Smooth muscle cell (in vitro differentiated cells): ENCODE measurements at regions not wholly inside any gene's neighbourhood (a gene's known extent, or its start where the extent isn't known, plus 50 kb on each side); places are given as distances from the start of the nearest gene placed in this dataset.

ENCODE experiments used
- DNase-seq: peaks from one replicate; lab custom pipeline; 2025; ENCODE audit not compliant: unreplicated experiment; lab: John Stamatoyannopoulos, UW
- H2AFZ ChIP-seq: fragments of 200-600 bp; sonication (generic); 2 replicates; pipeline ENCODE4 v1.6.0; 2016; ENCODE audit warnings: antibody characterized with exemption, low read depth, mild to moderate bottlenecking
- H3F3A ChIP-seq: fragments of 200-600 bp; sonication (generic); 2 replicates; pipeline ENCODE4 v1.6.0; 2017; ENCODE audit warnings: antibody characterized with exemption, low read depth
- H3K27ac ChIP-seq: fragments of 200-600 bp; sonication (generic); 2 replicates; pipeline ENCODE4 v1.5.1; 2016; ENCODE audit warnings: low read depth, mild to moderate bottlenecking
- H3K27me3 ChIP-seq: fragments of 200-600 bp; sonication (generic); 2 replicates; pipeline ENCODE4 v1.6.1; 2016; ENCODE audit warnings: low read depth, mild to moderate bottlenecking
- H3K36me3 ChIP-seq: fragments of 200-600 bp; sonication (generic); 2 replicates; pipeline ENCODE4 v1.5.1; 2016; ENCODE audit warnings: low read depth
- H3K4me1 ChIP-seq: fragments of 200-600 bp; sonication (generic); 2 replicates; pipeline ENCODE4 v1.5.1; 2016; ENCODE audit warnings: low read depth
- H3K4me2 ChIP-seq: fragments of 200-600 bp; sonication (generic); 2 replicates; pipeline ENCODE4 v1.6.0; 2016; ENCODE audit warnings: mild to moderate bottlenecking
- H3K4me3 ChIP-seq: fragments of 200-600 bp; sonication (generic); 2 replicates; pipeline ENCODE4 v1.5.1; 2016; ENCODE audit warnings: mild to moderate bottlenecking
- H3K79me2 ChIP-seq: fragments of 200-600 bp; sonication (generic); 2 replicates; pipeline ENCODE4 v1.6.0; 2016; ENCODE audit warnings: low read depth, mild to moderate bottlenecking
- H3K9ac ChIP-seq: fragments of 200-600 bp; sonication (generic); 2 replicates; pipeline ENCODE4 v1.6.0; 2016; ENCODE audit warnings: low read depth
- H3K9me3 ChIP-seq: fragments of 200-600 bp; sonication (generic); replicated peaks from 2 replicates; pipeline ENCODE4 v1.5.1; 2016; ENCODE audit warnings: low read depth
- H4K20me1 ChIP-seq: fragments of 200-600 bp; sonication (generic); 2 replicates; pipeline ENCODE4 v1.6.0; 2016; ENCODE audit warnings: low read depth
- WGBS: methylation state at CpG from one replicate; pipeline ENCODE4 v1.1.7; 2016; ENCODE audit warnings: low lambda C conversion rate; 5-methylcytosine and 5-hydroxymethylcytosine counted together
- TF ChIP-seq, protein P1 (sequence below): fragments of 200-600 bp; sonication (generic); IDR thresholded peaks from 2 replicates; pipeline ENCODE4 v1.5.1; 2017; ENCODE audit warnings: borderline replicate concordance, mild to moderate bottlenecking, antibody characterized with exemption; ENCODE audit not compliant: insufficient read depth, poor library complexity, severe bottlenecking

DNA sequence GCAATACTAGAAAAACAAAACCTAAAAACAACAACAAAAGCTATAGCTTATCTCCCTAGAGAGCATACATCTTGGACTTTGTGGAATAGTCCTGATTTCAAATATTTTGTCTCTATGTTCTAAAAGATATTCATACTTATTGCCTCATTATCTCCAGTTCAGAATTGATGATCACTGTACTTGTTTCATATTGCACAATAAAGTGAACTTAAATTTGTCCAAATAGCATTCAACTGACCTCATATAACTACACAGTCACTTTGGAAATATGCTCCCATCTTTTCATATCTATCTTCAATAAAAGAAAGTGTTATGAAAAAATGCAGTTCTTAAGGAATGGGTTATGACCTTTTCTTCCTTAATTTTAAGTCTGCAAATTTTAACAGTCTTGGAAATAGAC, 228.6 kb upstream of the CMC1 start:
- Histone ChIP-seq H3K9me3 (no peaks in the 10 kb centered on the region), H3K27me3 (no peaks in the 10 kb centered on the region), H3F3A (no peaks in the 10 kb centered on the region), H3K4me1 (no peaks in the 10 kb centered on the region), H3K4me3 (no peak overlapping the region), H4K20me1 (no peaks in the 10 kb centered on the region), H3K36me3 (no peaks in the 10 kb centered on the region), H3K4me2 (no peak overlapping the region), H2AFZ (no peak overlapping the region), H3K9ac (no peak overlapping the region), H3K79me2 (no peaks in the 10 kb centered on the region), H3K27ac (no peak overlapping the region)
- DNase-seq = no peak
- TF ChIP-seq, protein P1, sequence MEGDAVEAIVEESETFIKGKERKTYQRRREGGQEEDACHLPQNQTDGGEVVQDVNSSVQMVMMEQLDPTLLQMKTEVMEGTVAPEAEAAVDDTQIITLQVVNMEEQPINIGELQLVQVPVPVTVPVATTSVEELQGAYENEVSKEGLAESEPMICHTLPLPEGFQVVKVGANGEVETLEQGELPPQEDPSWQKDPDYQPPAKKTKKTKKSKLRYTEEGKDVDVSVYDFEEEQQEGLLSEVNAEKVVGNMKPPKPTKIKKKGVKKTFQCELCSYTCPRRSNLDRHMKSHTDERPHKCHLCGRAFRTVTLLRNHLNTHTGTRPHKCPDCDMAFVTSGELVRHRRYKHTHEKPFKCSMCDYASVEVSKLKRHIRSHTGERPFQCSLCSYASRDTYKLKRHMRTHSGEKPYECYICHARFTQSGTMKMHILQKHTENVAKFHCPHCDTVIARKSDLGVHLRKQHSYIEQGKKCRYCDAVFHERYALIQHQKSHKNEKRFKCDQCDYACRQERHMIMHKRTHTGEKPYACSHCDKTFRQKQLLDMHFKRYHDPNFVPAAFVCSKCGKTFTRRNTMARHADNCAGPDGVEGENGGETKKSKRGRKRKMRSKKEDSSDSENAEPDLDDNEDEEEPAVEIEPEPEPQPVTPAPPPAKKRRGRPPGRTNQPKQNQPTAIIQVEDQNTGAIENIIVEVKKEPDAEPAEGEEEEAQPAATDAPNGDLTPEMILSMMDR = no peak

DNA sequence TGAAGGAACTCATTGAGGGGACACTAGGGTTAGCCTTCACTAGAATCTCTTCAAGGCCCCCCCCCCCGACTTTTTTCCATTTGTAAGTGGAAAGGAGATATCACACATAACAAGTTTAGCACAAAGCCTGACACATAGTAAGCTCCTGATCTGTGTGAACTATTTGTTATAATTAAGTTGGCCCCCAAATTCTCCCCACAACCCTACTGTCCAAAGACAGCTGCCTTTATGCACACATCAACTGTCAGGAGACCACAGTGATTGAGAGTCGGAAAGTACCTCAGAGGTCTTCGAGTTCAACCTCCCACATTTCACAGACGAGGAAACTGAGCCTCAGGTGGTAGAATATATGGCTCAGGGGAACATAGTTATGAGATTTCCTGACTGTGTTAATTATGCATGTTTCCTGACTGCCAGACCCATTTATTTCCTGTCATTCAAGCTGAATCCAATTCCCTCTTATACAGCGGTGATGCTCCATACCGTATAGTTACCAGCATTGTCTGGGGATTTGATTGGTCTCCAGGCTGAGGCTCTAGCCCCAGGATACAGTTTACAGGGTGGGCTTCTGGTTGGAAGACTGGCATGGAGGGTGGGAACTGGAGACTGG, 227.4 kb upstream of the CMC1 start:
- no peaks in the 10 kb centered on the region for H3K79me2 ChIP-seq
- no peak overlapping the region for H2AFZ ChIP-seq
- no peak overlapping the region for H3K4me3 ChIP-seq
- H3K27me3 ChIP-seq = no peaks in the 10 kb centered on the region
- TF ChIP-seq, protein P1 = no peak
- no peak overlapping the region for H3K27ac ChIP-seq
- no peak overlapping the region for H3K9ac ChIP-seq
- H3K4me1 ChIP-seq = no peaks in the 10 kb centered on the region
- 94% methylated on average over 6 of the region's 6 CpGs for WGBS
- H3K9me3 ChIP-seq = no peaks in the 10 kb centered on the region
- no peaks in the 10 kb centered on the region for H4K20me1 ChIP-seq
- no peaks in the 10 kb centered on the region for H3F3A ChIP-seq
- H3K4me2 ChIP-seq = no peak overlapping the region
- no peaks in the 10 kb centered on the region for H3K36me3 ChIP-seq
- DNase-seq = no peak

GRCh38 chr3:28018925-28019718, 222.3 kb upstream of the CMC1 start:
- H3K9ac ChIP-seq = no peak overlapping the region

More at GRCh38 chr3:28018925-28019718, 222.3 kb upstream of the CMC1 start:
- Histone ChIP-seq H3K27ac (no peak overlapping the region), H2AFZ (no peak overlapping the region), H3K79me2 (no peaks in the 10 kb centered on the region), H3K4me1 (no peaks in the 10 kb centered on the region), H3K27me3 (no peaks in the 10 kb centered on the region), H3K9me3 (no peaks in the 10 kb centered on the region), H3K4me3 (no peak overlapping the region), H4K20me1 (no peaks in the 10 kb centered on the region), H3K36me3 (no peaks in the 10 kb centered on the region), H3K4me2 (no peak overlapping the region), H3F3A (no peaks in the 10 kb centered on the region)
- DNase-seq = no peak
- WGBS = 88% methylated on average over 11 of the region's 11 CpGs
- TF ChIP-seq, protein P1 = no peak
